ENCODE measurements at regions not wholly inside any gene's neighbourhood (a gene's known extent, or its start where the extent isn't known, plus 50 kb on each side); places are given as distances from the start of the nearest gene placed in this dataset.

- no peak for ATAC-seq
- TF ChIP-seq, protein P1, sequence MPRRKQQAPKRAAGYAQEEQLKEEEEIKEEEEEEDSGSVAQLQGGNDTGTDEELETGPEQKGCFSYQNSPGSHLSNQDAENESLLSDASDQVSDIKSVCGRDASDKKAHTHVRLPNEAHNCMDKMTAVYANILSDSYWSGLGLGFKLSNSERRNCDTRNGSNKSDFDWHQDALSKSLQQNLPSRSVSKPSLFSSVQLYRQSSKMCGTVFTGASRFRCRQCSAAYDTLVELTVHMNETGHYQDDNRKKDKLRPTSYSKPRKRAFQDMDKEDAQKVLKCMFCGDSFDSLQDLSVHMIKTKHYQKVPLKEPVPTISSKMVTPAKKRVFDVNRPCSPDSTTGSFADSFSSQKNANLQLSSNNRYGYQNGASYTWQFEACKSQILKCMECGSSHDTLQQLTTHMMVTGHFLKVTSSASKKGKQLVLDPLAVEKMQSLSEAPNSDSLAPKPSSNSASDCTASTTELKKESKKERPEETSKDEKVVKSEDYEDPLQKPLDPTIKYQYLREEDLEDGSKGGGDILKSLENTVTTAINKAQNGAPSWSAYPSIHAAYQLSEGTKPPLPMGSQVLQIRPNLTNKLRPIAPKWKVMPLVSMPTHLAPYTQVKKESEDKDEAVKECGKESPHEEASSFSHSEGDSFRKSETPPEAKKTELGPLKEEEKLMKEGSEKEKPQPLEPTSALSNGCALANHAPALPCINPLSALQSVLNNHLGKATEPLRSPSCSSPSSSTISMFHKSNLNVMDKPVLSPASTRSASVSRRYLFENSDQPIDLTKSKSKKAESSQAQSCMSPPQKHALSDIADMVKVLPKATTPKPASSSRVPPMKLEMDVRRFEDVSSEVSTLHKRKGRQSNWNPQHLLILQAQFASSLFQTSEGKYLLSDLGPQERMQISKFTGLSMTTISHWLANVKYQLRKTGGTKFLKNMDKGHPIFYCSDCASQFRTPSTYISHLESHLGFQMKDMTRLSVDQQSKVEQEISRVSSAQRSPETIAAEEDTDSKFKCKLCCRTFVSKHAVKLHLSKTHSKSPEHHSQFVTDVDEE (CRISPR knock-in tag; IDR thresholded peaks at IDR 0.05), result no peak
- TF ChIP-seq, protein P2, sequence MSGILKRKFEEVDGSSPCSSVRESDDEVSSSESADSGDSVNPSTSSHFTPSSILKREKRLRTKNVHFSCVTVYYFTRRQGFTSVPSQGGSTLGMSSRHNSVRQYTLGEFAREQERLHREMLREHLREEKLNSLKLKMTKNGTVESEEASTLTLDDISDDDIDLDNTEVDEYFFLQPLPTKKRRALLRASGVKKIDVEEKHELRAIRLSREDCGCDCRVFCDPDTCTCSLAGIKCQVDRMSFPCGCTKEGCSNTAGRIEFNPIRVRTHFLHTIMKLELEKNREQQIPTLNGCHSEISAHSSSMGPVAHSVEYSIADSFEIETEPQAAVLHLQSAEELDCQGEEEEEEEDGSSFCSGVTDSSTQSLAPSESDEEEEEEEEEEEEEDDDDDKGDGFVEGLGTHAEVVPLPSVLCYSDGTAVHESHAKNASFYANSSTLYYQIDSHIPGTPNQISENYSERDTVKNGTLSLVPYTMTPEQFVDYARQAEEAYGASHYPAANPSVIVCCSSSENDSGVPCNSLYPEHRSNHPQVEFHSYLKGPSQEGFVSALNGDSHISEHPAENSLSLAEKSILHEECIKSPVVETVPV (CRISPR knock-in tag; IDR thresholded peaks at IDR 0.05), result no peak
- TF ChIP-seq, protein P3, sequence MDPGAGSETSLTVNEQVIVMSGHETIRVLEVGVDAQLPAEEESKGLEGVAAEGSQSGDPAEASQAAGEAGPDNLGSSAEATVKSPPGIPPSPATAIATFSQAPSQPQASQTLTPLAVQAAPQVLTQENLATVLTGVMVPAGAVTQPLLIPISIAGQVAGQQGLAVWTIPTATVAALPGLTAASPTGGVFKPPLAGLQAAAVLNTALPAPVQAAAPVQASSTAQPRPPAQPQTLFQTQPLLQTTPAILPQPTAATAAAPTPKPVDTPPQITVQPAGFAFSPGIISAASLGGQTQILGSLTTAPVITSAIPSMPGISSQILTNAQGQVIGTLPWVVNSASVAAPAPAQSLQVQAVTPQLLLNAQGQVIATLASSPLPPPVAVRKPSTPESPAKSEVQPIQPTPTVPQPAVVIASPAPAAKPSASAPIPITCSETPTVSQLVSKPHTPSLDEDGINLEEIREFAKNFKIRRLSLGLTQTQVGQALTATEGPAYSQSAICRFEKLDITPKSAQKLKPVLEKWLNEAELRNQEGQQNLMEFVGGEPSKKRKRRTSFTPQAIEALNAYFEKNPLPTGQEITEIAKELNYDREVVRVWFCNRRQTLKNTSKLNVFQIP (CRISPR knock-in tag; IDR thresholded peaks at IDR 0.05; ENCODE audit: borderline replicate concordance, low read depth), result no peak
- no peak for TF ChIP-seq BACH2 (CRISPR knock-in tag; IDR thresholded peaks at IDR 0.05; ENCODE audit: borderline replicate concordance)
- TF ChIP-seq TOX (CRISPR knock-in tag; IDR thresholded peaks at IDR 0.05; ENCODE audit: borderline replicate concordance), result no peak
- no peak for TF ChIP-seq ISL1 (CRISPR knock-in tag; IDR thresholded peaks at IDR 0.05)
- TF ChIP-seq ZNF8 (CRISPR knock-in tag; IDR thresholded peaks at IDR 0.05), result no peak
- no peak for TF ChIP-seq ZNF565 (CRISPR knock-in tag; conservative IDR thresholded peaks at IDR 0.05; ENCODE audit: low read depth)
Observed at GRCh38 chr15:39254181-39254580, 326.7 kb upstream of the THBS1 start.

GRCh38 chr15:39255760-39256159 is 325.1 kb upstream of the THBS1 start:
- TF ChIP-seq RARB (CRISPR knock-in tag; IDR thresholded peaks at IDR 0.05), result no peak
- ATAC-seq, result no peak

DNA sequence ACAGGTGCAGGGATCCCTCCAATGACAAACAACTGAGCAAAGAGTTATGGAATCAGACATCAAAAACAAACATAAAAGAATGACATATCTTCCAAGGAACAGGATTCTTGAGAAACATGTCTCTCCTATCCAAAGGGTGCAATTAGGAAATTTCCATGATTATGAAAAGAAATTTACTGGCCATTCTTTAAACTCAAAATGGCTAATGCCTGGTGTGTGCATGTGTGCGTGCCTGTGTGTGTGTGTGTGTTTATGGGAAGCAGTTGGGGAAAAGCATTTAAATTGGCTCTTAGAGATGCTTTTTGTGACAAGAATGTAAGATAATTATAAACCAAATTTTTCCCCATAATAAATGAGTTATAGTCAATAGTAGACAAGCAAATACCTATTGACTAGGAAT is 320.5 kb upstream of the THBS1 start:
- TF ChIP-seq, protein P3 (CRISPR knock-in tag; IDR thresholded peaks at IDR 0.05; ENCODE audit: borderline replicate concordance, low read depth), result no peak
- TF ChIP-seq ZFP3 (CRISPR knock-in tag; IDR thresholded peaks at IDR 0.05) (no peak), ZNF565 (CRISPR knock-in tag; conservative IDR thresholded peaks at IDR 0.05; ENCODE audit: low read depth) (no peak), ZFP30 (CRISPR knock-in tag; IDR thresholded peaks at IDR 0.05) (no peak), ZC3H10 (CRISPR knock-in tag; IDR thresholded peaks at IDR 0.05) (no peak), GLIS3 (CRISPR knock-in tag; IDR thresholded peaks at IDR 0.05) (no peak), ISL1 (CRISPR knock-in tag; IDR thresholded peaks at IDR 0.05) (no peak), CSDC2 (CRISPR knock-in tag; IDR thresholded peaks at IDR 0.05) (no peak), ZNF70 (CRISPR knock-in tag; IDR thresholded peaks at IDR 0.05) (no peak), BACH2 (CRISPR knock-in tag; IDR thresholded peaks at IDR 0.05; ENCODE audit: borderline replicate concordance) (no peak), TCF4 (CRISPR knock-in tag; IDR thresholded peaks at IDR 0.05; ENCODE audit: borderline replicate concordance) (no peak), ARNTL (CRISPR knock-in tag; IDR thresholded peaks at IDR 0.05; ENCODE audit: borderline replicate concordance, low read depth) (no peak), TOX (CRISPR knock-in tag; IDR thresholded peaks at IDR 0.05; ENCODE audit: borderline replicate concordance) (no peak), PPARA (CRISPR knock-in tag; IDR thresholded peaks at IDR 0.05; ENCODE audit: borderline replicate concordance) (no peak), ZNF8 (CRISPR knock-in tag; IDR thresholded peaks at IDR 0.05) (no peak), RARB (CRISPR knock-in tag; IDR thresholded peaks at IDR 0.05) (no peak), OSR1 (CRISPR knock-in tag; IDR thresholded peaks at IDR 0.05) (no peak)
- TF ChIP-seq, protein P4, sequence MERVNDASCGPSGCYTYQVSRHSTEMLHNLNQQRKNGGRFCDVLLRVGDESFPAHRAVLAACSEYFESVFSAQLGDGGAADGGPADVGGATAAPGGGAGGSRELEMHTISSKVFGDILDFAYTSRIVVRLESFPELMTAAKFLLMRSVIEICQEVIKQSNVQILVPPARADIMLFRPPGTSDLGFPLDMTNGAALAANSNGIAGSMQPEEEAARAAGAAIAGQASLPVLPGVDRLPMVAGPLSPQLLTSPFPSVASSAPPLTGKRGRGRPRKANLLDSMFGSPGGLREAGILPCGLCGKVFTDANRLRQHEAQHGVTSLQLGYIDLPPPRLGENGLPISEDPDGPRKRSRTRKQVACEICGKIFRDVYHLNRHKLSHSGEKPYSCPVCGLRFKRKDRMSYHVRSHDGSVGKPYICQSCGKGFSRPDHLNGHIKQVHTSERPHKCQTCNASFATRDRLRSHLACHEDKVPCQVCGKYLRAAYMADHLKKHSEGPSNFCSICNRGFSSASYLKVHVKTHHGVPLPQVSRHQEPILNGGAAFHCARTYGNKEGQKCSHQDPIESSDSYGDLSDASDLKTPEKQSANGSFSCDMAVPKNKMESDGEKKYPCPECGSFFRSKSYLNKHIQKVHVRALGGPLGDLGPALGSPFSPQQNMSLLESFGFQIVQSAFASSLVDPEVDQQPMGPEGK (CRISPR knock-in tag; IDR thresholded peaks at IDR 0.05; ENCODE audit: borderline replicate concordance), result no peak
- TF ChIP-seq, protein P5, sequence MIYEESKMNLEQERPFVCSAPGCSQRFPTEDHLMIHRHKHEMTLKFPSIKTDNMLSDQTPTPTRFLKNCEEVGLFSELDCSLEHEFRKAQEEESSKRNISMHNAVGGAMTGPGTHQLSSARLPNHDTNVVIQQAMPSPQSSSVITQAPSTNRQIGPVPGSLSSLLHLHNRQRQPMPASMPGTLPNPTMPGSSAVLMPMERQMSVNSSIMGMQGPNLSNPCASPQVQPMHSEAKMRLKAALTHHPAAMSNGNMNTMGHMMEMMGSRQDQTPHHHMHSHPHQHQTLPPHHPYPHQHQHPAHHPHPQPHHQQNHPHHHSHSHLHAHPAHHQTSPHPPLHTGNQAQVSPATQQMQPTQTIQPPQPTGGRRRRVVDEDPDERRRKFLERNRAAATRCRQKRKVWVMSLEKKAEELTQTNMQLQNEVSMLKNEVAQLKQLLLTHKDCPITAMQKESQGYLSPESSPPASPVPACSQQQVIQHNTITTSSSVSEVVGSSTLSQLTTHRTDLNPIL (CRISPR knock-in tag; IDR thresholded peaks at IDR 0.05; ENCODE audit: low read depth), result no peak

More for the DNA sequence above, 320.5 kb upstream of the THBS1 start:
- no peak for ATAC-seq
